HG03175 (cell line): ENCODE measurements at regions not wholly inside any gene's neighbourhood (a gene's known extent, or its start where the extent isn't known, plus 50 kb on each side); places are given as distances from the start of the nearest gene placed in this dataset.
"Not testable (repeated sequence)": the region's sequence is repeated elsewhere in the genome, so short reads cannot be mapped to it uniquely, and the experiment has no call there.

Experiments used
- ATAC-seq: cut with Tn5 transposase; IDR thresholded peaks from one replicate; pipeline ENCODE4 v1.9.1; 2021; ENCODE audit warnings: mild to moderate bottlenecking, moderate library complexity; ENCODE audit not compliant: unreplicated experiment

DNA sequence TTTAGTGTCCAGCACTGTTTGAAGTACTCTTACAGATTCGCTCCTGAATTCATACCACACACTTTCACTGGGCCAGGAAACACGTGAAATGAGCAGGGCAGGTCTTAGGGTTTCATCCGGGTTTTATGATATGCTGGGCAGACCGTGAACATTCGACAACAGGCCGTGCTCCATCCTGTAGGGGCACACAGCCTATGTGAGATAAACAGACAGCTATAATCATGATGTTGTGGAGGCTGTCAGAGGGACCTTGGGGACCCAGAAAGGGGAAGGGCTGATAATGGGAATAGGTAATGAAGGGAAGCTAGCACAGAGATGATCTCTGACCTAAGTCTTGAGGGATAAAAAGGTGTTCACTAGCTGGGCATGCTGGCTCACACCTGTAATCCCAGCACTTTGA, 110.4 kb downstream of the RIN2 start:
- no peak for ATAC-seq

DNA sequence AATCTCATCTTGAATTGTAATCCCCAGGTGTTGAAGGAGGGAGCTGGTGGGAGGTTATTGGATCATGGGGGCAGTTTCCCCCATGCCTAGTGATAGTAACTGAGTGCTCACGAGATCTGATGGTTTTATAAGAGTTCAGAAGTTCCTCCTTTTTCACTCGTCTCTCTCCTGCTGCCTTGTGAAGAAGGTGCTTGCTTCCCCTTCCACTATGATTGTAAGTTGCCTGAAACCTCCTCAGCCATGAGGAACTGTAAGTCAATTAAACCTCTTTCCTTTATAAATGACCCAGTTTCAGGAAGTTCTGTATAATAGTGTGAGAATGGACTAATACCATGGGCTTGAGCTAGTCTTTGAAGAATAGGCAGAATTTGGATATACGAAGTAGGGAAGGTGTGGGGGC, 113.9 kb downstream of the RIN2 start:
- no peak for ATAC-seq

- no peak for ATAC-seq
These were observed 116.1 kb downstream of the RIN2 start for GRCh38 chr20:19874040-19874727.

- ATAC-seq: no peak
These were observed 117.5 kb downstream of the RIN2 start for GRCh38 chr20:19875376-19876221.

DNA sequence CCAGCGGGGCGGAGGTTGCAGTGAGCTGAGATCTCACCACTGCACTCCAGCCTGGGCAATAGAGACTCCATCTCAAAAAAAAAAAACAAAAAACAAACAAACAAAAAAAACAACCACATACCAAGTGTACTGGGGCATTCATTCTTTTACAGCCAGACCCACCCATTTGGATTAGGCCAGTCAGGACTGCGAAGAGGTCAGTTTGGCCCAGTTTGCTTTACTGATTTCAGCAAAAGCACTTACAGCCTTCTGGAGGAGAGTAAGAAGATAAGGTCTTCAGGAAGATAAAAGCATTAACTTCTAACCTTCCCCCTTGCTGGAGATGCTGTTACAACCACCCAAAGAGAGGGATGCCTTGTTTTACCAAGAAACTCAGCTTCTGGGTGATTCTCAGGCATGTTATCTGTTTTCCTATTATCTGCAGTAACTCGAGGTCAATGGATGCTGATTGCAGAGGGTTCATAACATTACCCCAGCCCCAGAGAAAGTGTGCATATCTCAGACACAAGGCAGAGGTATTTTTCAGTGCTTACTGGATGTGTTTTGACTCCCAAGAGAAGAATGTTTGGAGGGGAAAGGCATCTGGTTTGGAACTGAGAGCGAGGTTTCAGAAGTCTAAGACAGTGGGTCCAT, 118.9 kb downstream of the RIN2 start:
- ATAC-seq: no peak

DNA sequence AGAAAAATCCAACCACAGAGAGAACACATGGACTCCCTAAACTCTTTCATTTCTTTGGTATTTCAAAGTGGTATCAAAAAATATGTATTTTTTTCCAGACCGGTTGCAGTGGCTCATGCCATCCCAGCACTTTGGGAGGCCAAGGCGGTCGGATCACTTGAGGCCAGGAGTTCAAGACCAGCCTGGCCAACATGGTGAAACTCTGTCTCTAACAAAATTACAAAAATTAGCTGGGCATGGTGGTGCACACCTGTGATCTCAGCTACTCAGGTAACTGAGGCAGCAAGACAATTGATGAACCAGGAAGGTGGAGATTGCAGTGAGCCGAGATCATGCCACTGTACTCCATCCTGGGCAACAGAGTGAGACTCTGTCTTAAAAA, 121.8 kb downstream of the RIN2 start:
- ATAC-seq: not testable (repeated sequence)

DNA sequence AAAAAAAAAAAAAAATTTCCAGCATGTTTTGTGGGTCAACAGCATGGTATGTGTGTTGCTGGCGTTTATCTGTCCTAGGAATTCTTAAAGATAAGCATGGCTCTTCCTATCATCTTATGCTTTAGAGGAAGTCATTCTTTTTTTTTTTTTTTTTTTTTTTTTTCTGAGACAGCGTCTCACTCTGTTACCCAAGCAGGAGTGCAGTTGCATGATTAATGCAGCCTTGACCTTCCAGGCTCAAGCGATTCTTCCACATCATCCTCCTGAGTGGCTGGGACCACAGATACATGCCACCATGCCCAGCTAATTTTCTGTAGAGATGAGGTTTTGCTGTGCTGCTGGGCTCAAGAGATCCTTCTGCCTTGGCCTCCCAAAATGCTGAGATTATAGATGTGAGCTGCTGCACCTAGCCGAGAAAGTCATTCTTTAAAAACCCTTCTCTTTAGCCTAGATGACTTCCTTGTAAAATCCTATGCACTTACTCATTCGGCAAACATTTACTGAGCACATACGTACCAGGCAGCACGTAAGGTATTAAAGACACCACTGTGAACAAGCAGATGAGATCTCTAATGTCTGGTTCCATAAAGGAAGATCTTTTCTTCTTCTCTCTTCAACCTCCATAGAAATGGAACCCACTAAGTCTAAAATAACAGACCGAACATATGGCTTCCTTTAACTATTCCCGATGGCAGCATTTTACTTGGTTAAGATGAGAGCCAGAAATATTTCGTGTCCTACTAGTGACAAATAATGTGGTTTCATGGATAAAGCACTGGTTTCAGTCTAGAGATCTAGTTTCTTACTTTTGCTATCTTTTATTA, 122.4 kb downstream of the RIN2 start:
- no peak for ATAC-seq

DNA sequence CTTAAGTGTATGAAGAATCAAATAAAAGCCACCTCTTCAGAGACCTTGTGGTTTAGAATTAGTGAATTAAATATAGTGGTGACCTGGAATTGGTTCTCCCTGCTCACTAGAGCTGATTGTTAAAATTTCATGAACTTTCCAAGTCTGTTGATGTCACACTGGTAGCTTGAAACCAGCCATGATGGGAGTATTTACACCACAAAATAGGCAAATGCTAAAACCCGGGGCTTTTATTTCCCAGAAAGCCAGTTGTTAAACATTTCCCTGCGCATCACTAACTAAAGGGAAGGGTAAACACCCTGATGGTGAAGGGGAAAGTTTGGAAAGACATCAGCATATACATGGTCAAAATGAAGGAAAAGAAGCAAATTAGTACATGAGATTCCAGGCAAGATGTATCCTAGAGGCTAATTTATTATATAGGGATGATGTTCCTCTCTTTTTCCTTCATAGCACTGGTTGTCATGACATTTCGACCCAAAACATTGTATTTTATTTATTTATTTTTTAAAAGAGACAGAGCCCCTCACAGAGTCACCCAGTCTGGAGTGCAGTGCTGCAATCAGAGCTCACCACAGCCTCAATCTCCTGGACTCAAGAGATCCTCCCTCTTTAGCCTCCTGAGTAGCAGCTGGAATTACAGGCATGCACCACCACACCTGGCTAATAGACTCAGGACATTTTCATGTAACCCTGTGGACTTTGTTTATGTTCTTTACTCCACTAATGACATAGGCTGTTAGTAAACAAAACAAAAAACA, 123.2 kb downstream of the RIN2 start:
- no peak for ATAC-seq

- no peak for ATAC-seq
These were observed 123.9 kb downstream of the RIN2 start for GRCh38 chr20:19881990-19882389.

GRCh38 chr20:19882446-19882845, 124.4 kb downstream of the RIN2 start:
- ATAC-seq: no peak

DNA sequence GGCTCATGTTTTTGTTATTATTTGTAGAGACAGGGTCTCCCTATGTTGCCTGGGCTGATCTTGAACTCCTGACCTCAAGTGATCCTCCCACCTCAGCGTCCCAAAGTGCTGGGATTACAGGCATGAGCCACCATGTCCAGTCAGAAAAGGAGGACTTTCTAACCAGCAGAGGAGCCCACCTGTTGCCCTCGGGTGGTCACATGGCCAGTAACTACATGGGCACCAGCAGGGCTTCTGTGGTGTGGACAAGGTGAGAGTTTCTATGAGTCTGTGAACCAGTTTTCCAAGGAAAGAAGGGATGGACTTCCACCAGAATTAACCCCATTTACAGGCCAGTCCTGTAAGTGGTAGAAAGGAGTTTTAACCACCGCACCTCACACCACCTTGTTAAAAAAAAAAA, 125.4 kb downstream of the RIN2 start:
- ATAC-seq: no peak

DNA sequence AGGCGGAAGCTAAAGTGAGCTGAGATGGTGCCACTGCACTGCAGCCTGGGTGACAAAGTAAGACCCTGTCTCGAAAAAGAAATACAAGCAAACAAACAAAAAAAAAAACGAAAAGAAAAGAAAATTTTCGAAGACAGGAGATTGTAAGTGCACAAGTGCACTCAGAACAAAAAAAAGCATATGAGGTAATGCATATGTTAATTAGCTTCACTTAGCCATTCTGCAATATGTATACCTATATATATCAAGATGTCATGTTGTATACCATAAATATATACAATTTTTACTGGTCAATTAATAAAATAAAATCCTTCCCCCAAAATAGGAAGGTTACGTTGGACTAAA, 127.5 kb downstream of the RIN2 start:
- no peak for ATAC-seq

DNA sequence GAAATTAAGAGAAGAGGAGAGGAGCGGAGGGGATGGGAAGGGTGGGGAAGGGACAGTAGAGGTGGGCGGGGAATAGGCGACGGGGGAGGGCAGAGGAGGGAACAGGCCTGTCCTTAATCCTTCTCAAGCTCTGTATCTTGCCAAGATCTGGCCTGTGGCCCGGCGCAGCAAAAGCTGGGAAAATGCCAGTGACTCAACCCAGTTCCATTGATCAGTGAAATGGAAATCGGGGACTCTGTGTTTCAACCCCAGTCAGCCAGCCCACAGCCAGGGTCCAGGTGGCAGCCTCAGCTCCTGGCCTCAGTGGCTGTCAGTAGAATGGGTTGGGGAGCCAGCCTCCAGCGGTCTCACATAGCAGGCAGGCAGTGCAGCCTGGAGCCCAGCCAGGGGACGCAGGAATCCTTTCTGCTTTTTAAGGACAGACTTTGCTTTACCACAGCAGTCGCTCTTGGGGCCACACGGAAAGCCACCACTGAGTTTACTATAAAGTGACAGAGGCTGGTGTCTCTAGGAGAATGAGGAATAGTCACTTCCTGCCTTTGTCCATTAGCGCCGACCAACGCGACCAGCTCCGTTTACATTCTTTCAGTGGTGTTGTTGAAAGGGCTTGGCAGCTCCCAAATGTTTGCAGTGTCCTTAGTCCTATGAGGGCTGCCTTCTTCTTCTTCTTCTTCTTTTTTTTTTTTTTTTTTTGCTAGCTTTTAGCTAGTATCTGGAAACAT, 128.0 kb downstream of the RIN2 start:
- no peak for ATAC-seq

DNA sequence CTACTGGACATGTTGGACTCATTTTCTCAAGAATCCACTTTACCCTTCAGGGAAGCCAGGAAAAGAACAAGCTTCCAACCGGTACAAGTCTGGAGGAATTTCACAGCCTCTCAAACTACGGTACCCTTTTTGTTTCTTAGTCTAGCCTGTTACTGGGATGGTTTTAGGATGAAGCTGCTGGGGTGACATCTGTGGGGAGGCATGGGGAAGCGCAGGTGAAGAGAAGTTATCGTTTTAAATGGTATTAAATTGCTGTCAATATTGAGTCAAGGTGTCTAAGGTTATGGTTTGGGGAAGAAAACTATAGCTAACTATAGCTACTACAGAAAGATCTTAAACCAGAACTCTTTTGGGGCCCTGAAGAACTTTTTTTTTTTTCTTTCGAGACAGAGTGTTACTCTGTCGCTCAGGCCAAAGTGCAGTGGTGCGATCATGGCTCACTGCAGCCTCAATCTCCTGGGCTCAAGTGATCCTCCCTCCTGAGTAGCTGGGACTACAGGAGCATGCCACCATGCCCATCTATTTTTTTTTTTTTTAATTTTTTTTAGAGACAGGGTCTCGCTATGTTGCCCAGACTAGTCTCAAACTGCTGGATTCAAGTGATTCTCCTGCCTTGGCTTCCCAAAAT, 128.7 kb downstream of the RIN2 start:
- no peak for ATAC-seq

DNA sequence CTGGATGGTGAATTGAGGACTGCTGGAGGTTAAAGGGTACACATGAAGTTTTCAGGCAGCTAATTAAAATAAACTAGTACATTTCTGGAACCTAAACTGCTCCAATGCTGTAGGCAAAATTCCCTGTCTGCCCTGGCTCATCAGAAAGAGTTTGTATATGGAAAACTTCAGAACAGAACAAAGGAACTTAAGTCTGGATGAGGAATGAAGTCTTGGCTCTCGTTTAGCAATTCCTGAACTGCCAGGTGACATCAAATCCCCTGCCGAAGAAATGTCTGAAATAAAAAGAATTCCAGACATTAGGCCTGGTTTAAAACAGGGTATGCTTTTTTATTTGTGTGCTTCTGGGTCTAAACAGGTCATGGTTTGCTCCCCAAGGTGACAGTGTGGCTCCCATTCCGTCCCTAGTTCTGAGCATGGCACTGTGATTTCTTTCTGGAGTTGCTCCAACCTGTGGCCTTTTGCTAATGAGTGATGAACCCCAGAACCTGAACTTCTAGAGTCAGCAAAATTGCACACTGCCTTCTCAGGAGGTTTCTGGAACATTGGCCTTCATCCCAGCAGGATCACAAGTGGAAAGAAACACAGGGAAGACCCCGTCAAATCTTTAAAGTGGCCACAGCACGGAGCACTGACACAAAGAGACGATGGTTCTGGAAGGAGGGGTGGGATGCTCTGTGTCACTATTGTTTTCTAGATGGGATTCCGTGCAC, 129.4 kb upstream of the NAA20 start:
- no peak for ATAC-seq

GRCh38 chr20:19888269-19888671, 128.9 kb upstream of the NAA20 start:
- no peak for ATAC-seq

DNA sequence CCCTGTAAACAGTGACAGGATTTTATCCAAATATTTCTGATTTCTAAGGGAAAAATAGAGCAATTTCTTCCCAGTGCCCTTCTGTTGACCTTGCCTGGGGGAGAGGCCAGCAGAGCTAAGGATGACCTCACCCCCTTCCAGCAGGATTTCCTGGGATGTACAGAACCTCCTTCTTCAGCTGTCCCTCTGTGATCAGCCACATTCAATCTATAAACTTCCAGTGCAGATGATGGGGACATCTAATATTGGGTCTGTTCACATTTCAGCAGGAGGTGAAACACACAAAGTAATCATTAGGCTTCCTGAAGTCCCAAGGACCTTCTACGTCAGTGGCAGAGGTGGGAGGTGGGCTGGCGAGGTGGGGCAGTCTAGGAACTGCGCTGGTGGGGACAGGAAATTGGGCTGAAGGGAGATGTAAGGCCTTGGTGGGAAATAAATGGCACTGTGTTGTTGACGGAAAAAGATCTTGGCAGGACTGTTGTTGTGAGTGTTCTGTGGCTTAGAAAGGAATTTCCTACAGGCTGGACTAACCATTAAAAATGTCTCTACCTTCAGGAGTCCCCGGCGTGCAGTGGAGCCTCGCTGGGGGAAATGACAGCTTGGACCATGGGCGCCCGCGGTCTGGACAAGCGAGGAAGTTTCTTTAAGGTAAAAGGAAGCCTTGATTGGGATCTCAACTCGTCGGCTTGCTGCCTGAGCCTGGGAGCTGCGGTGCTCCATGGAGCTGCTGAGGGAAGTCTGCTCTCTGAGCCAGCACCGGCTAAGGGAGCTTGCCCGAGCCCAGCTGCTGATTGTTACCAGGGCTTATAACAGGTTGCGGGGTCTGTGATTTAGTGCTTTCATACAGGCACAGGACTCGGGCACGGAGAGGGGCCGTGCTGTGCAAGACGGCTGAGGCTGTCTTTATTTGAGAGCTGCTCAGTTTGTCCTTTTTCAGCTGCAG, 127.9 kb upstream of the NAA20 start:
- no peak for ATAC-seq
